ENCODE measurements at regions not wholly inside any gene's neighbourhood (a gene's known extent, or its start where the extent isn't known, plus 50 kb on each side); places are given as distances from the start of the nearest gene placed in this dataset.

DNA sequence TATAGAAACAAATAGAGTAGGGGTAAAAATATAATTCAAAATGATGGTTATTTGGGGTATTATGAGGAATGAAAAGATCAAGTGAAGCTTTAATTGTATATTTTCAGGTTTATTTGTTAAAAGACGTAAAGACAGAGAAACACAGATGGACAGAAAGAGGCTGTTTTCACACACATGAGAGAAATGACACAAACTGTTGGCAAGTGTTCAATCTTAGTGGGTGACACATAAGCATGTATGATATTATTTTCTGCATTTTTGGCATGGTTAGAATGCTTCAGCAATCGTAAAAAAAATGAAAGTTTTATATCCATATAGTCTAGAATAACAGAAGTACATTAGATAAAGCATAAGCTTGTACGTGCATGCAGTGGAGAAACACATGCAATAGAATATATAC, 464.4 kb upstream of the AKR1E2 start:
- TF ChIP-seq KLF10 (CRISPR knock-in tag; IDR thresholded peaks at IDR 0.05): no peak
- TF ChIP-seq TAF1 (IDR thresholded peaks at IDR 0.05; ENCODE audit: control insufficient read depth, extremely low read depth, insufficient read depth, low read length, severe bottlenecking): no peak
- no peak for TF ChIP-seq POLR2A (conservative IDR thresholded peaks at IDR 0.05)
- TF ChIP-seq, protein P1, sequence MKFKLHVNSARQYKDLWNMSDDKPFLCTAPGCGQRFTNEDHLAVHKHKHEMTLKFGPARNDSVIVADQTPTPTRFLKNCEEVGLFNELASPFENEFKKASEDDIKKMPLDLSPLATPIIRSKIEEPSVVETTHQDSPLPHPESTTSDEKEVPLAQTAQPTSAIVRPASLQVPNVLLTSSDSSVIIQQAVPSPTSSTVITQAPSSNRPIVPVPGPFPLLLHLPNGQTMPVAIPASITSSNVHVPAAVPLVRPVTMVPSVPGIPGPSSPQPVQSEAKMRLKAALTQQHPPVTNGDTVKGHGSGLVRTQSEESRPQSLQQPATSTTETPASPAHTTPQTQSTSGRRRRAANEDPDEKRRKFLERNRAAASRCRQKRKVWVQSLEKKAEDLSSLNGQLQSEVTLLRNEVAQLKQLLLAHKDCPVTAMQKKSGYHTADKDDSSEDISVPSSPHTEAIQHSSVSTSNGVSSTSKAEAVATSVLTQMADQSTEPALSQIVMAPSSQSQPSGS (CRISPR knock-in tag; IDR thresholded peaks at IDR 0.05): no peak
- no peak for TF ChIP-seq EZH2 (IDR thresholded peaks at IDR 0.05; ENCODE audit: borderline replicate concordance, low read depth, low read length)
- TF ChIP-seq, protein P2, sequence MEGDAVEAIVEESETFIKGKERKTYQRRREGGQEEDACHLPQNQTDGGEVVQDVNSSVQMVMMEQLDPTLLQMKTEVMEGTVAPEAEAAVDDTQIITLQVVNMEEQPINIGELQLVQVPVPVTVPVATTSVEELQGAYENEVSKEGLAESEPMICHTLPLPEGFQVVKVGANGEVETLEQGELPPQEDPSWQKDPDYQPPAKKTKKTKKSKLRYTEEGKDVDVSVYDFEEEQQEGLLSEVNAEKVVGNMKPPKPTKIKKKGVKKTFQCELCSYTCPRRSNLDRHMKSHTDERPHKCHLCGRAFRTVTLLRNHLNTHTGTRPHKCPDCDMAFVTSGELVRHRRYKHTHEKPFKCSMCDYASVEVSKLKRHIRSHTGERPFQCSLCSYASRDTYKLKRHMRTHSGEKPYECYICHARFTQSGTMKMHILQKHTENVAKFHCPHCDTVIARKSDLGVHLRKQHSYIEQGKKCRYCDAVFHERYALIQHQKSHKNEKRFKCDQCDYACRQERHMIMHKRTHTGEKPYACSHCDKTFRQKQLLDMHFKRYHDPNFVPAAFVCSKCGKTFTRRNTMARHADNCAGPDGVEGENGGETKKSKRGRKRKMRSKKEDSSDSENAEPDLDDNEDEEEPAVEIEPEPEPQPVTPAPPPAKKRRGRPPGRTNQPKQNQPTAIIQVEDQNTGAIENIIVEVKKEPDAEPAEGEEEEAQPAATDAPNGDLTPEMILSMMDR (IDR thresholded peaks at IDR 0.05 in 2 of 3, conservative IDR thresholded peaks at IDR 0.05 in 1 of 3; ENCODE audit: insufficient read depth in 2 of 3, low read depth in 1 of 3, low read length in 3 of 3): no peak

Data from K562 (cell line).